ENCODE measurements at regions not wholly inside any gene's neighbourhood (a gene's known extent, or its start where the extent isn't known, plus 50 kb on each side); places are given as distances from the start of the nearest gene placed in this dataset.

DNA sequence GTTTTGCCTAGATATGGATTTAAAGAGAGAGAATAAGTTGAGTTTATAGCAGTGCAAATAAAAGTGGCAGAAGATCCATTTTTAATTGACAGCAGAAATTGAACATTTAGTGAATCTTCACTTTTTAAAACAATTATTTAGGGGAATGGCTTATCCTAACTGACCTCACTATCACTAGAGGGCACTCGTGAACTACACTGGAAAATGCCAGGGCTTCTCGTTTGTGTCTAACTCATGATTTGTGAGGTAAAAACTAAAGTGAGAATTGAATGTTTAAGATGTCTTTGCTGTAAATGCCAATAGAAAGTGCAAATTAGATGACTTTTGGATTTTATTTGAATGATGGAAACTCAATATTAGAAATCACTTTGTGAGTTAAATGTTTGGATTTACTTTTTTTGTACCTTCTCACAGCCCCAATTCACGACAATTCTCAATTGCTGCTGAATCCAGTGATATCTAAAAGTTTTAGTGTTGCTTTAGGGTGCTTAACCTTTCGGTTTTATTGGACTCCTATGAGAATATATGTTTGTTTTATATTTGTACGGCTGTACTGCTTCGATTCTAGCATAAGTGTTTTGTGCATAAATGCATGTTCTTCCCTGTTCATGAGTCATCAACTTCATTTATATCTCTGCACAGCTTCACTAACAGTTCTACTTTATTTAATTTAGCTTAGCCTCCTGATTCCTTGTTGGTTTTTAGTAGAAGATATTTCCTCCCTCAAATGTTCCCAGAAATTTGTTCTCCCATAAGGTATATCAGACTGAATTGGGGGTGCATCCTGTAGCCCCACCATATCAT lies 462.1 kb downstream of the MFSD1 start:
- no peak overlapping the region for H3K9ac ChIP-seq (ENCODE audit: low read length in 5 of 5)
- H3K36me3 ChIP-seq (ENCODE audit: control insufficient read depth in 5 of 5, insufficient read depth in 5 of 5, low read length in 5 of 5), result no peaks in the 10 kb centered on the region
- H3K27me3 ChIP-seq (ENCODE audit: control insufficient read depth in 5 of 5, insufficient read depth in 4 of 5, low read length in 5 of 5), result no peaks in the 10 kb centered on the region
- H3K4me3 ChIP-seq (ENCODE audit: low read depth in 1 of 5, low read length in 5 of 5), result no peak overlapping the region
- peaks cover 0 to 3% (median 0%) of the 10 kb centered on the region in 5 donors for H3K4me1 ChIP-seq (ENCODE audit: control insufficient read depth in 5 of 5, insufficient read depth in 5 of 5, low read length in 5 of 5)
- H3K27ac ChIP-seq (ENCODE audit: low read depth, low read length), result no peak overlapping the region
- H3K9me3 ChIP-seq (ENCODE audit: control insufficient read depth in 5 of 5, low read length in 5 of 5), result no peaks in the 10 kb centered on the region

- H3K4me1 ChIP-seq (ENCODE audit: control insufficient read depth in 5 of 5, insufficient read depth in 5 of 5, low read length in 5 of 5), result no peaks in the 10 kb centered on the region
- no peak overlapping the region for H3K4me3 ChIP-seq (ENCODE audit: low read depth in 1 of 5, low read length in 5 of 5)
- no peak overlapping the region for H3K9ac ChIP-seq (ENCODE audit: low read length in 5 of 5)
- no peaks in the 10 kb centered on the region for H3K27me3 ChIP-seq (ENCODE audit: control insufficient read depth in 5 of 5, insufficient read depth in 4 of 5, low read length in 5 of 5)
- H3K9me3 ChIP-seq (ENCODE audit: control insufficient read depth in 5 of 5, low read length in 5 of 5), result no peaks in the 10 kb centered on the region
- no peaks in the 10 kb centered on the region for H3K36me3 ChIP-seq (ENCODE audit: control insufficient read depth in 5 of 5, insufficient read depth in 5 of 5, low read length in 5 of 5)
- no peak overlapping the region for H3K27ac ChIP-seq (ENCODE audit: low read depth, low read length)
These were observed 463.9 kb downstream of the MFSD1 start for GRCh38 chr3:159265705-159266104.

DNA sequence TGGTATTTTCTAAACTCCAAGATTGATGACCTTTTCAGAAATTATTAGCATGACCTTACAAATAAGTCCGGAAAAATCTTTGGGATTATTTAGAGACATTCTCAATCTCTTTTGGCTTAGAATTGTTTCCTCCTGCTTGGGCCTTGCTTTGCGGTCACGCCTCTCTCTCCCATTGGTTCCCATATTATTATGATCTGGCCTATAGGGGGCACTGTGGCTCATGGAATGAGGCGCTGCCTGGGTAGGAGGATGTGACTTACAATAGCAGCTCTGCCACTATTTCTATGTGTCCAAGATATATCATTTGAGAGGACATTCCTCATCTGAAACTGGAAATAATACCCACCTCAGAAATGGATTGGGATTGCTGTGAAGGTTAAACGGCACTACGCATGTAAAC lies 464.9 kb downstream of the MFSD1 start:
- H3K9ac ChIP-seq (ENCODE audit: low read length in 5 of 5), result no peak overlapping the region
- H3K27me3 ChIP-seq (ENCODE audit: control insufficient read depth in 5 of 5, insufficient read depth in 4 of 5, low read length in 5 of 5), result no peaks in the 10 kb centered on the region
- no peak overlapping the region for H3K4me3 ChIP-seq (ENCODE audit: low read depth in 1 of 5, low read length in 5 of 5)
- H3K36me3 ChIP-seq (ENCODE audit: control insufficient read depth in 5 of 5, insufficient read depth in 5 of 5, low read length in 5 of 5), result no peaks in the 10 kb centered on the region
- H3K4me1 ChIP-seq (ENCODE audit: control insufficient read depth in 5 of 5, insufficient read depth in 5 of 5, low read length in 5 of 5), result no peaks in the 10 kb centered on the region
- H3K27ac ChIP-seq (ENCODE audit: low read depth, low read length), result no peak overlapping the region
- H3K9me3 ChIP-seq (ENCODE audit: control insufficient read depth in 5 of 5, low read length in 5 of 5), result no peaks in the 10 kb centered on the region

- H3K4me3 ChIP-seq (ENCODE audit: low read depth in 1 of 5, low read length in 5 of 5), result no peak overlapping the region
- H3K9ac ChIP-seq (ENCODE audit: low read length in 5 of 5), result no peak overlapping the region
- no peaks in the 10 kb centered on the region for H3K4me1 ChIP-seq (ENCODE audit: control insufficient read depth in 5 of 5, insufficient read depth in 5 of 5, low read length in 5 of 5)
- no peaks in the 10 kb centered on the region for H3K36me3 ChIP-seq (ENCODE audit: control insufficient read depth in 5 of 5, insufficient read depth in 5 of 5, low read length in 5 of 5)
- no peaks in the 10 kb centered on the region for H3K27me3 ChIP-seq (ENCODE audit: control insufficient read depth in 5 of 5, insufficient read depth in 4 of 5, low read length in 5 of 5)
- no peak overlapping the region for H3K27ac ChIP-seq (ENCODE audit: low read depth, low read length)
- no peaks in the 10 kb centered on the region for H3K9me3 ChIP-seq (ENCODE audit: control insufficient read depth in 5 of 5, low read length in 5 of 5)
These were observed 470.1 kb downstream of the MFSD1 start for GRCh38 chr3:159271799-159272512.

- Histone ChIP-seq H3K36me3 (ENCODE audit: control insufficient read depth in 5 of 5, insufficient read depth in 5 of 5, low read length in 5 of 5) (no peaks in the 10 kb centered on the region), H3K27ac (ENCODE audit: low read depth, low read length) (no peak overlapping the region), H3K27me3 (ENCODE audit: control insufficient read depth in 5 of 5, insufficient read depth in 4 of 5, low read length in 5 of 5) (no peaks in the 10 kb centered on the region), H3K9me3 (ENCODE audit: control insufficient read depth in 5 of 5, low read length in 5 of 5) (no peaks in the 10 kb centered on the region), H3K9ac (ENCODE audit: low read length in 5 of 5) (no peak overlapping the region), H3K4me1 (ENCODE audit: control insufficient read depth in 5 of 5, insufficient read depth in 5 of 5, low read length in 5 of 5) (no peaks in the 10 kb centered on the region), H3K4me3 (ENCODE audit: low read depth in 1 of 5, low read length in 5 of 5) (no peak overlapping the region)
These were observed 471.2 kb downstream of the MFSD1 start for GRCh38 chr3:159273070-159273469.

- H3K4me3 ChIP-seq (ENCODE audit: low read depth in 1 of 5, low read length in 5 of 5), result no peak overlapping the region
- H3K27me3 ChIP-seq (ENCODE audit: control insufficient read depth in 5 of 5, insufficient read depth in 4 of 5, low read length in 5 of 5), result no peaks in the 10 kb centered on the region
- H3K4me1 ChIP-seq (ENCODE audit: control insufficient read depth in 5 of 5, insufficient read depth in 5 of 5, low read length in 5 of 5), result no peaks in the 10 kb centered on the region
These were observed 471.8 kb downstream of the MFSD1 start for GRCh38 chr3:159273608-159274007.

GRCh38 chr3:159275741-159276140 lies 473.9 kb downstream of the MFSD1 start:
- Histone ChIP-seq H3K27me3 (ENCODE audit: control insufficient read depth in 5 of 5, insufficient read depth in 4 of 5, low read length in 5 of 5) (no peaks in the 10 kb centered on the region), H3K9ac (ENCODE audit: low read length in 5 of 5) (no peak overlapping the region), H3K36me3 (ENCODE audit: control insufficient read depth in 5 of 5, insufficient read depth in 5 of 5, low read length in 5 of 5) (no peaks in the 10 kb centered on the region), H3K4me1 (ENCODE audit: control insufficient read depth in 5 of 5, insufficient read depth in 5 of 5, low read length in 5 of 5) (peaks cover 0 to 12% (median 8%) of the 10 kb centered on the region in 5 donors), H3K27ac (ENCODE audit: low read depth, low read length) (no peak overlapping the region), H3K9me3 (ENCODE audit: control insufficient read depth in 5 of 5, low read length in 5 of 5) (no peaks in the 10 kb centered on the region), H3K4me3 (ENCODE audit: low read depth in 1 of 5, low read length in 5 of 5) (no peak overlapping the region)

More at GRCh38 chr3:159273608-159274007, 471.8 kb downstream of the MFSD1 start:
- H3K36me3 ChIP-seq (ENCODE audit: control insufficient read depth in 5 of 5, insufficient read depth in 5 of 5, low read length in 5 of 5), result no peaks in the 10 kb centered on the region
- H3K27ac ChIP-seq (ENCODE audit: low read depth, low read length), result no peak overlapping the region
- H3K9ac ChIP-seq (ENCODE audit: low read length in 5 of 5), result no peak overlapping the region
- H3K9me3 ChIP-seq (ENCODE audit: control insufficient read depth in 5 of 5, low read length in 5 of 5), result no peaks in the 10 kb centered on the region

- H3K9ac ChIP-seq (ENCODE audit: low read length in 5 of 5), result no peak overlapping the region
- H3K9me3 ChIP-seq (ENCODE audit: control insufficient read depth in 5 of 5, low read length in 5 of 5), result no peaks in the 10 kb centered on the region
- no peak overlapping the region for H3K27ac ChIP-seq (ENCODE audit: low read depth, low read length)
- H3K27me3 ChIP-seq (ENCODE audit: control insufficient read depth in 5 of 5, insufficient read depth in 4 of 5, low read length in 5 of 5), result no peaks in the 10 kb centered on the region
- H3K4me1 ChIP-seq (ENCODE audit: control insufficient read depth in 5 of 5, insufficient read depth in 5 of 5, low read length in 5 of 5), result peaks cover 0 to 18% (median 11%) of the 10 kb centered on the region in 5 donors
- H3K36me3 ChIP-seq (ENCODE audit: control insufficient read depth in 5 of 5, insufficient read depth in 5 of 5, low read length in 5 of 5), result no peaks in the 10 kb centered on the region
- H3K4me3 ChIP-seq (ENCODE audit: low read depth in 1 of 5, low read length in 5 of 5), result no peak overlapping the region
These were observed 476.0 kb downstream of the MFSD1 start for GRCh38 chr3:159277814-159278213.

- H3K9me3 ChIP-seq (ENCODE audit: control insufficient read depth in 5 of 5, low read length in 5 of 5), result no peaks in the 10 kb centered on the region
- peak overlapping the region; percentile 39 for H3K27ac ChIP-seq (ENCODE audit: low read depth, low read length)
- no peaks in the 10 kb centered on the region for H3K36me3 ChIP-seq (ENCODE audit: control insufficient read depth in 5 of 5, insufficient read depth in 5 of 5, low read length in 5 of 5)
- H3K4me3 ChIP-seq (ENCODE audit: low read depth in 1 of 5, low read length in 5 of 5), result peak overlapping the region in 1 of 5 donors; percentile 7
- H3K9ac ChIP-seq (ENCODE audit: low read length in 5 of 5), result no peak overlapping the region
- no peaks in the 10 kb centered on the region for H3K27me3 ChIP-seq (ENCODE audit: control insufficient read depth in 5 of 5, insufficient read depth in 4 of 5, low read length in 5 of 5)
- peaks cover 0 to 18% (median 11%) of the 10 kb centered on the region in 5 donors for H3K4me1 ChIP-seq (ENCODE audit: control insufficient read depth in 5 of 5, insufficient read depth in 5 of 5, low read length in 5 of 5)
These were observed 478.7 kb downstream of the MFSD1 start for GRCh38 chr3:159280386-159281191.

DNA sequence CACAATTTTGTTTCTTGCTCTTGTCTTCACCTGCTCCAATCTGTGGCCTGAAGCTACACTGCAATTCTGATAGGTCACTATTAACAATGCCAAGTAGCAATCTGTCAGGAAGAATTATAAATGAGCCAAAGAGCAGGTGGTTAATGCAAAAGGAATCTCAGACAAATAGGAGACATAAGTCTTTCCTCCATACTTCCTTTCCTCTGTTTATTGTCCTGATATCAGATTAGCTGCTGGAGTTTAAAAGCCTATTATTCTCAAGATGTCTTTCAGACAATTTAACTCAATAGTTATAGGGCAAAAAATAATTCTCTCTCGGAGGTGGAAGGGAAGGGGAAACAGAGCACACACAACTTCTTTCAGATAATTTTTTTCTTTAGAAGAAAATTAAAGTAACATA lies 491.6 kb downstream of the MFSD1 start:
- Histone ChIP-seq H3K9ac (ENCODE audit: low read length in 5 of 5) (no peak overlapping the region), H3K9me3 (ENCODE audit: control insufficient read depth in 5 of 5, low read length in 5 of 5) (no peaks in the 10 kb centered on the region), H3K4me3 (ENCODE audit: low read depth in 1 of 5, low read length in 5 of 5) (no peak overlapping the region), H3K27ac (ENCODE audit: low read depth, low read length) (no peak overlapping the region), H3K36me3 (ENCODE audit: control insufficient read depth in 5 of 5, insufficient read depth in 5 of 5, low read length in 5 of 5) (no peaks in the 10 kb centered on the region), H3K27me3 (ENCODE audit: control insufficient read depth in 5 of 5, insufficient read depth in 4 of 5, low read length in 5 of 5) (no peaks in the 10 kb centered on the region), H3K4me1 (ENCODE audit: control insufficient read depth in 5 of 5, insufficient read depth in 5 of 5, low read length in 5 of 5) (no peaks in the 10 kb centered on the region)
